TTC549 (cell line): ENCODE measurements at regions not wholly inside any gene's neighbourhood (a gene's known extent, or its start where the extent isn't known, plus 50 kb on each side); places are given as distances from the start of the nearest gene placed in this dataset.
"Not testable (repeated sequence)": the region's sequence is repeated elsewhere in the genome, so short reads cannot be mapped to it uniquely, and the experiment has no call there.

ENCODE experiments used
- FAIRE-seq: peaks from 2 replicates; lab custom pipeline; 2012; peaks lifted over from hg19 to GRCh38; lab: Jason Lieb, UNC

DNA sequence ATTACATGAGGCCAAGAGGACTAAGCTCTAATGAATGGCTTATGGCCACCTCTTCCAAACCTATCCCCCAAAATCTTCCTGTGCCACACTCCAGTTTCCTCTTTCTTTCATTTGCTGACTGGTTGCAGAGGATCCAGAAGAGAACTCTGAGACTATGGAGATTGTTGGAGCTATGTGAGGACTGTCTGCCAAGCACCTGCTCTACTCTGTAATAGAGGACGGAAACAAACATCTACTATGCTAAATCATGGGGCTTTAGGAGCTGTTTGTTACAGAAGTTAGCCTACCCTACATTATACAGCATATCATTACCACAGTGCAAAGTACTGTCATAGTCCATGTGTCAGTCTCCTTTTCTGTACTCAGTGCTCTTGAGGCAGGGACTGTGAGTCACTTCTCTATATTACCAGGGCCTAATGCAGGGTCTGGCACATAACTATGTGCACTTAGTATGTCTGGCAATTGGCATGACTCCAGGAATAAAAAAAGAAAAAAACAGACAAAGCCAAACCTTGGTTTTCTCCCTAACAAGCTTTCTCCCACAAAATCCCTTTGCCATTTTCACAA is 95.1 kb downstream of the RPAP3 start:
- no peak for FAIRE-seq

DNA sequence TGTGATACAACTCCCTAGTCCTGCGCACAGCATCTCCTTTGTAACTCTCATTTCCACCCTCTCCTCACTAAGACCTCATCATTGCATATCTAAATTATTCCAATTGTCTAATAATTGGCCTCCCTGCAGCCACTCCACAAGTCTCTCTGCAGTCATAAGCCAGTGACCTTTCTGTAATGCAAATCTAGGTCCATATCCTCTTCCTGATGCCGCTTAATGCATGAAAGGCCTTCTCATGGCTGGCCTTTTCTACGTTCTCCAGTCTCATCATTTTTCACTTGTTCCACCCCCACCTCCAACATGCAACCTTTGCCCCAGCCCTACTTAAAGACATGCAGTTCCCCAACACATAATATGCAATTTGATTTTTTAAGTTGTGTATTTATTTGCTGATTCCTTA is 96.0 kb downstream of the RPAP3 start:
- FAIRE-seq, result no peak

GRCh38 chr12:47608671-47609070 is 97.2 kb downstream of the RPAP3 start:
- not testable (repeated sequence) for FAIRE-seq

DNA sequence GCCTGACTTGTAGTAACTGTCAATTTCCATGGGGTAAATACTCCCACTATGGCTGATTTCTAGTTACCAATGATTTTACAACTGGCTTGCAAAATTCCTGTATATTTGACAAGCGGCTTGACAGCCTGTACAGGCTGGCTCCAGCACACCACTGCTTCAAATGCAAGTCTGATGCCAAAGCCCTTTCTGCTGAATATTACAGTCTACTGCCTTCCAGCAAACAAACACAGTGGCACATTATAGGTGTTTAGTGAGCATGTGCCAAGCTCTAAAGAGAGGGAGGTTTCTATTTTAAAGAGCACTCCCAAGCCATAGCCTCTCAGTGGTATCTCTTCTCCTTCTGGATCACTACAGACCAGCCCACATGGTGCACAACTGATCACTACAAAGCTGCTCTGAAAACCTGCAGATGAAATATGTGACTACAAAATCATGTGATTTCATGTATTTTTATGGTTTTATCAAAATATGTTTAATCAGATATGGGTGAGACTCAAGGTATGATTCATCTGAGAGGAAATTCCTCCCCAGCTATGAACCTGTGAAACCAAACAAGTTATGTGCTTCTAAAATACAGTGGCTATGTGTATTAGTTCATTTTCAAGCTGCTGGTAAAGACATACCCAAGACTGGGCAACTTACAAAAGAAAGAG is 101.5 kb downstream of the RPAP3 start:
- no peak for FAIRE-seq

- FAIRE-seq, result no peak
Measured at GRCh38 chr12:47602949-47603558, 102.8 kb downstream of the RPAP3 start.

- FAIRE-seq, result no peak
Measured at GRCh38 chr12:47602325-47602724, 103.5 kb downstream of the RPAP3 start.

DNA sequence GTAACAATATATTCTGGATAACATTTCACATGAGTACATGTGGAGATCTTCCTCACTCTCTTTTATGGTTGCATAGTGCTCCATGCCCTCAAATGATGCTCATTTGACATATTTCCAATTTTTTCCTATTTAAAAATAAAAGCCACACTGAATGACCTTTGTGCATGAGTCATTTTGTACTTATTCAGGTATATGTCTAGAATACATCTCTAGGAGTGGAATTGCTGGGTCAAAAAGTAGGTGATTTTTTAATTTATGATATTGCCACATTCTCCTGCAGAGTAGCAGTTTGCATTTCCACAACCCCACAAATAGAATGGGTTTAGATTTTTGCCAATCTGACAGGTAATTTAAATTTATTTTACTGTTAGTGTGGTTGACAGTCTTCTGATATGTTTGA is 104.8 kb downstream of the RPAP3 start:
- no peak for FAIRE-seq

GRCh38 chr12:47591795-47592194 is 114.0 kb downstream of the RPAP3 start:
- no peak for FAIRE-seq

DNA sequence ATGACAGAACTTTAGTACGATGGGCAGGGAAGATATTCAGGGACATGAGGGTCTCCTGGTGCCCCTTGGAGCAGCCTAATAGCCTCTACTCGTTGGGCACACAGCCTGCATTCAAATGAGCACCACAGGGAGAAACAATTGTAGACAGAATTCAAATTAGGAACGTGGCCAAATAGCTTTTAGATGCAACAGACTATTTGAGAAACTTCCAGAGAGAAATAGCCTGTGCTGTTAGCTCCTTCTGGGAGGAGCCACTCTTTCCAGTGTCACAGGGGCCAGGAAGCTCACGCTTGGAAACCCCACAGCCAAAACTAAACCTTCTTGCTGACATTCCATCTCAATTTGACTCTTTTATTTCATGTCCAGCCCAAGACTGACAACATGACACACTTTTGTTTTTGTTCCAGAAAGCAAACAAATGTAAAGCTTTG is 114.5 kb downstream of the RPAP3 start:
- no peak for FAIRE-seq

DNA sequence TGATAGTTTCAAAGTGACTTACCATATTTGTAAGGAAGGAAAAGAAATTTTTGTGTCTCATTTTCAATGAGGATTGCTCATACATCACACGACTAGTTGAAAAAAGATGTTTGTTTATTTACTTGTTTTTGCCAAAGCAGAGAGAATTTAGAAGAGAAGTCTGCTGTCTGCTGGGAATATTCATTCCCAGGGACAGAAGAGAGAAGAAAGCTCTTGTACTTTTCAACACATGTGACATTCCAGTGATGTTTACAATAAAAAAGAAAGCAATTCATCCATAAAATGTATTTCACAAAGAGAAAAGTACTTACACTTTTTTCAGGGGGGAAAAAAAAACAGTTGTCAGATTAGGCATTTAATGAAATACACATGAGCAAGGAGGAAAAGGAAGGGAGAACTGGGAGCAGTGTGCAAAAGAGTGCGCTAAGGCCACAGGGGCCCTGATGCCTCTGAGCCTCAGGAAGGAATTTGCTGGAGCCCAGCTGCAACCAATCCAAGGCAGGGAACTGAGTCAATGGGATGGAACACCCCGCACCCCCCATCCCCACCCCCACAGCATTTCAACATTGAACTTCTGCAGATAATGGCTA is 115.0 kb downstream of the RPAP3 start:
- no peak for FAIRE-seq

DNA sequence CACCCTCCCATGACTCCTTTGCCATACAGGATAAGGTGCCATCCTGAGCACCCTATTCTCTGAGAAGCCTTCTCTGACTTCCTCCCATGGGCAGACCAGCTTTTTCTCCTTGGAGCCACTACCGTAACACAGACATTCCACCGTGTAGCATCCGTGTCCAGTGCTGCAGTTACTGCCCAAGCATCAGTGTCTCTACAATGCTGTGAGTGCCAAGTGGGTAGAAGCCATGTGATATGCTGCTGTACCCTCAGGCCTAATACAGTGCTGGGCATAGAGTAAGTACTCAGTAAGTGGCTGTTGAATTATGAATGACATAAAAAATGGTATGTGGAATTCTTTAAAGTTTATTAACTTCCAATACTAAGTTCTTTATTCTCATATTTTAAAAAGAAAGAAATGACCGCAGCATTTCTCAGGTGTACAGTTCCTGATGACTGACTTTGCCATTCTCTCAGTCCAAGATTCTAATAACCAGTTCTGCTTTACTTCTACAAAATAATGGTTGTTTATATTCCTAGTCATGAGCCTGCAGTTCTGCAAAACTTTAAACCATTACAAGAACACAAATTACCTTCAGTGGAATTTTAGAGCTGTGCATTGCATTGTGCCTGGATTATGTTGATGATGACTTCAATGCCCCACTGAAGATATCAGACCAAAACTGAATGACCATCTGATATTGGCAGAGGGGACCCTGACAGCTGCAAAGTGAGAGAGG is 118.7 kb downstream of the RPAP3 start:
- no peak for FAIRE-seq

DNA sequence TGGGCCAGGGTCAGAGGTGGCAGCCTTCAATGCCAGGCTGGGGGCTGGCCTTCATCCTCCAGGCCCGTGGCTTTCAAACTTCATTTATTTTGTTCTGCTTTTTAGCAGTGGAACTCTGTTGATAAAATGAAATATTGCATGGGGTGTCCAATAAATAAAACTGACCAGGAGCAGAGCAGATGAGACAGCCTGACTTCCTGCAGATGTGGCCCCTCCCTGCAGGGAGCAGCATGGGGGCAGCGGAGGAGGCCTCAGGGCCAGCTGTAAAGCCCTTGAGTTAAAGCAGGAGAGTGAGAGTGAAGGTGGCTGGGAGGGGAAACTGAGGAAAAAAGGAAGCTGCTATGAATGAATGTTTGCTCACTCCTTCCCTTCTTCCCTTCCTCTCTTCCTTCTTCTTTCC is 120.3 kb downstream of the RPAP3 start:
- no peak for FAIRE-seq

- no peak for FAIRE-seq
Measured at GRCh38 chr12:47578836-47579235, 127.0 kb downstream of the RPAP3 start.

DNA sequence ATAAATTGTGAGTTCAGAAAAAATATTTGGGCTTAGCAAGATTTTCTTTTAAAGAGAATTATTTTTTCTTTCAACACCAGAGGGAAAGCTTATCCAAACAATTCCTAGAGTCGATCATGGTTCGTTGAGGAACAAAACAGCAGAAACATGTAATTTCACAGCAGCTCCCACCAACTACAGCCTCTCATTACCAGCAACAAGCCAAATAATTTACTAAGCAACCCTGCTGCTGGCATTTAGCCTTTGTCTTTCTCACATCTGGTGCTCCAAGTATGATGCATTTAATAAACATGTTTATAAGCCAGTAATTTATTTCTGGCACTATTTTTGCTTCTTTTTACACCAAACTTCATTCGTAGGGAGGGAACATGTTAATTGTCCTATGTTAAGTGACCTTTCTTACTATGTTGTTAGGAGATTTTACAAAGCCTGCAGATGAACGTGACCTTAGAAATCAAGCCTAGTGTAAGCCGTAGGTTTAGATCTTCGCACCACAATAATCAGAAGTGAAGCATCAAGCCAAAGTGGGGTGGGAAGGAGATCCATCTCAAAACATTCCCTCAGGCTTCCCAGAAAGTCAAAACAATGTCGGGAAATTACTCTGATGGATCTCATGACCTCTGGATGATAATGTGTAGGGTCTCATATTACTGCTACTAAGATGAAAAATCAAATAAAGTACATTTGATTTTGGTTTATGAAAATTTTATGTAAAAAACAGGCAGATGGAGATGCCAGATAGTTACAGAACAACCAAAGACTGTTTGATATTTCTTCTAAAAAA is 128.4 kb downstream of the RPAP3 start:
- FAIRE-seq, result no peak

GRCh38 chr12:47576289-47576945 is 129.4 kb downstream of the RPAP3 start:
- FAIRE-seq, result no peak

DNA sequence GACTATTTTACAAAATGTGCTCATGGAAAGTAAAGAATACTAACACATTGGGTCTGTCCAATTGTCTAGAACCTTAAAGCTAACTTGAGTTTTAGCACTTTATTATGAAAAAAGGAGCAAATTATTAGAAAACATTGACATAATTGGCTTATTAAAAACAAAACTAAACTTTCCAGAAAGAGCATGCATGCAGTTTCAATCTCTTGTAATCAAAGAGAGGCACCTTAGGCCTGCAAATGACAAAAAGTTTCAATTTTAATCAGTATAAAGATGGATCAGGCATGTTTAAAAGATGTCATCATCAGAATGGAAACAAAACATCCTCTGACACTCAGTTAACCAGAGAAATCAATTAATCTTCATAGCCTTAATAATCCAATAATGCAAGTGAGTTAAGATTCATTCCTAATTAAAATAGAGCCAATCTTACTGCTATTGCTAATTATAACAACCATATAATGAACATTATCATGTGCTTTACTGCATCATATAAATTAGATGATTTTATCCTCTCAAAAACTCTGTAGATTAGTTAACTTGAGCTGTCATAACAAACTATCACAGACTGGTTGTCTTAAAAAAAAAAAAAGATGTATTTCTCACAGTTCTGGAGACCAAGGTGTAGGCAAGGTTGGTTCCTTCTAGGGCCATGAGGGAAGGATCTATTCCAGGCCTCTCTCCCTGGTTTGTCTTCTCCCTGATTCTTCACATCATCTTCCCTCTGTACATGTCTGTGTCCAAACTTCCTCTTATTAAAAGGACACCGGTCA is 131.4 kb downstream of the RPAP3 start:
- no peak for FAIRE-seq

GRCh38 chr12:47573146-47573659 is 132.6 kb downstream of the RPAP3 start:
- no peak for FAIRE-seq

- FAIRE-seq, result no peak
Measured at GRCh38 chr12:47570151-47570550, 135.7 kb downstream of the RPAP3 start.

- FAIRE-seq, result no peak
Measured at GRCh38 chr12:47562201-47562600, 143.6 kb downstream of the RPAP3 start.

DNA sequence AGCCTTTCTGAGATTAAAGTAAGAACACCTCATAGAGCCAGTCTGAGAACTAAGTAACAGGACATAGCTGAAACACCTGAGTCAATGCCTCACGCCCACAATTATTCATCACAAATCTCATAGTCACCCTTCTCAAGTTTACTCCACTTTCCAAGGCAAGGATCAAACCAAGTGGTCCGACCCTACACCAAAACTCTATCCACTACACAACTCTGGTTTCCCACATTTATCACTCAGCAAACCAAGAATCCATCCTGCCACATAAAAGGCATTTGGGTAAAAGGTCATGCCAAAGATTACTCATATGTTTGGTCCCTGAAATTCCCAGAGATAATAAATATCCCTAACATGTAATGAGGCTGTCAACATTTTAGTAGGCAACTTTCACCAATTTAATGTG is 144.1 kb downstream of the RPAP3 start:
- FAIRE-seq, result no peak

GRCh38 chr12:47560415-47560814 is 145.4 kb downstream of the RPAP3 start:
- FAIRE-seq, result no peak
